D721Med (cell line): ENCODE measurements at regions not wholly inside any gene's neighbourhood (a gene's known extent, or its start where the extent isn't known, plus 50 kb on each side); places are given as distances from the start of the nearest gene placed in this dataset.

Source experiments
- DNase-seq: peaks from one replicate; pipeline ENCODE4 v3.0.0; 2011; ENCODE audit warnings: low spot score; ENCODE audit not compliant: insufficient read length
- FAIRE-seq: peaks from 2 replicates; lab custom pipeline; 2011; peaks lifted over from hg19 to GRCh38; lab: Jason Lieb, UNC
- CTCF ChIP-seq: IDR thresholded peaks from 2 replicates; pipeline ENCODE4 v1.5.1; 2012; ENCODE audit warnings: mild to moderate bottlenecking, control low read depth; ENCODE audit not compliant: insufficient read depth; ENCODE audit errors: missing control alignments

- DNase-seq, result no peak
- TF ChIP-seq CTCF, result no peak
- no peak for FAIRE-seq
These were observed 503.3 kb downstream of the RNF144A start for GRCh38 chr2:7420530-7420929.

GRCh38 chr2:7424481-7424880 lies 507.3 kb downstream of the RNF144A start:
- FAIRE-seq, result no peak

DNA sequence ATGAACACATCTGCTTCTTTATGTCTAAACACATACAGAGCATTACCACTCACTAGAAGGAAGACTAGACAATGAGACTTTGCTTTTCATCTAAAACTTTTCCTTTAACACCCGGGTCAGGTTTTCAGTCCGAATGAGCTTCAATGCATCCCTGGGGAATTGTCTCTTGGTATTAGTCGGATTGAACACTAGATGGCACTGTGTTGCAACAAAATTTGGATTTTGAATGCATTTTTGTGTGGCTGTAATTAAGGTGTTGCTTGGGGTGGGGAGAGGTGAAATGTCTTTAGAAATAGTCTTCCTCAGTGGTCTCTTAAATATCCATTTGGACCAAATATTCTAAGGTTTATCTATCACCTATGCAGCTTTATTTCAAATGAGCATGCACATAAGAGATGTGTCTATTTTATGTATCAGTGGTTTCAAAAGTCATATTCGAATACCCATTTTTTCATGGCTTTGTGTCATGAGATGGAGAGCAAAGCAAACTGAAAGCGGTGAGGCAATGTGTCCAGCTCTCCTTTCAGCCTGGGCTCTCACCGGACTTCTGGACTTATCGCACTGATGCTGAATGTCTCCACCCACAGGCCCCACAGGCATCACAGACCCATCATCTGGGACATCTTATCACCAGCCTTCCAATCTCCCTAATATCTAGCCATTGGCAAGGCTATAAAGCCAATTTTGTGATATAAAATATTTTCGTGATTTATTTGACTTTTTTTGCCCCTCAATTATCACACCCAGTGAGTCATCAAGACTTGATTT lies 510.3 kb downstream of the RNF144A start:
- peak; percentile 28 for DNase-seq
- FAIRE-seq, result no peak
- peak; percentile 72 for TF ChIP-seq CTCF

More at GRCh38 chr2:7424481-7424880, 507.3 kb downstream of the RNF144A start:
- TF ChIP-seq CTCF, result no peak
- DNase-seq, result no peak

DNA sequence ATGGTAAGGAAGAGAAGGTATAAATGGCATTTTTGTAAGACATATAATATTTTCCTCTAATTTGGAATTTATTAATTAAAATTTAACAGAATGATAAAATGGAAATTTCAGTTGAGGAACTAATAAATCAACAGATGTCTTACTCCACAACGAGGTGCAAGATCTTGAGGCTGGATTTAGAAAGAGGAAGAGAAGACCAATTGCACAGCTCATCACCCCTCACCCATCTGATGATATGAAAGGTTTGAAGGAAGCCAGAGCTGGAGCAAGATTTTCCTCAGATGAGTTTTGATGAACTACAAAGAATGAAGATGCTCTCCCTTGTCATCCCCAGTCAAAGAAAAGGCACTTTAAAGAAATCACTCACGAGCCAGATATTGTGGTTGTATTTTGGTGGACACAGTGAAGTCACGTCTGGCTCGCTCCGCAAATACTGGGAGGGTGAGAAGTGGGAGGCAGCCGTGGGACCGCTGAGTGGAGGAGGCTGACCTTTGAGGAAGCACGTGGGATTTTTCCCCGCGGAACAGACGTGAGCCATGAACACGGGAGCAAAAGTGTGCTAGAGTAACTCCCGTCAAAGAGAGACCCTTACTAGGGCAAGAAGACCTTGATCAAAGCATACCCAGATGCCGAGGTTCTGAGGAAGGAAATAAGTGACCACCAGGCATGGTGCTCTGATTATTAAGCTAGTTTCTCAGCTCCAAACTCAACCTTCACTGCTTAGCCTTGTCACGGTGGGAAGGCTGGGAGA lies 511.4 kb downstream of the RNF144A start:
- FAIRE-seq, result no peak
- no peak for DNase-seq
- TF ChIP-seq CTCF, result no peak

DNA sequence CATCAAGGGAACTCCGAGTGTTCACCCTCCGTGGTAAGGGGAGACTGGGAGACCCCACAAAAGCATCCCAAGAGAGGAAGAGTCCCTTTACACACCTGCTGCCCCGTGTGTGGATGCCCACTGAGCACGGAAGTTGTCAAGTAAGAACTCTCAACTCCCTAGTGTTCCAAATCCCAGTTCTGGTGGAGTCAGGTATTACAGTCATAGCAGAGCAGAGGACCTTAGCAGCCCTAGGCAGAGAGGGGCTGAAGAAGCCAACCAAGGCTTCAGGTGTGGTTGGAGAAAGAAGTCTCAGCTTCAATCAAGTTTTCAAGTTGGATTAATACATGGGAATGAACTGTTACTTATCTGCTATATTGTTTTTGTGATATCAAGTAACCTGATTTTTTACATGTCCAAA lies 512.5 kb downstream of the RNF144A start:
- FAIRE-seq (no peak), DNase-seq (no peak)
- no peak for TF ChIP-seq CTCF

DNA sequence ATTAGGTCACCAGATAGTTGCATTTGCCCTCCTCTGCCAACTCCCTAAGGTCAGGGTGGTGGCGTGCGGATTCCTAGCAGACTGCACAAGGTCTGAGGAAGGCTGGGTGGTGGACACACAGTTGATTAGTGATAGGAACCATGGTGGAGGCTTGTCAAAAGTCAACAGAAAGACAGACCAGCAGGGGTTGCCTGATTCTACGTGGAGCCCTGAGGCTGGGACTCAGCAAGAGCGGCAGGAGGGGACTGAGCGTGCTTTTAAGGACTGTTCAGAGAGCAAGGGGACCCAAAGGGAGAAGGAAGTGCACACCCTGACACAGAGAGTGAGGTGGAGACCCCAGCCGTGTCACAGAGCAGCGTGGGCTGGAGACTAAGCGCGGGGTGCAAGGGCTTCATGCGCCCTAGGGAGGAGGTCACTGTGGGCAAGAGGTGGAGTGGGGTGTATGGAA lies 513.2 kb downstream of the RNF144A start:
- FAIRE-seq (no peak), DNase-seq (no peak)
- no peak for TF ChIP-seq CTCF
